Hypothalamus (tissue), 51 donors: ENCODE measurements at regions not wholly inside any gene's neighbourhood (a gene's known extent, or its start where the extent isn't known, plus 50 kb on each side); places are given as distances from the start of the nearest gene placed in this dataset.
"Not testable (repeated sequence)": the region's sequence is repeated elsewhere in the genome, so short reads cannot be mapped to it uniquely, and the experiment has no call there.

Source experiments
- DNase-seq, 51 donors: peaks; one replicate each; lab custom pipeline; 2025; lab: John Stamatoyannopoulos, UW

DNA sequence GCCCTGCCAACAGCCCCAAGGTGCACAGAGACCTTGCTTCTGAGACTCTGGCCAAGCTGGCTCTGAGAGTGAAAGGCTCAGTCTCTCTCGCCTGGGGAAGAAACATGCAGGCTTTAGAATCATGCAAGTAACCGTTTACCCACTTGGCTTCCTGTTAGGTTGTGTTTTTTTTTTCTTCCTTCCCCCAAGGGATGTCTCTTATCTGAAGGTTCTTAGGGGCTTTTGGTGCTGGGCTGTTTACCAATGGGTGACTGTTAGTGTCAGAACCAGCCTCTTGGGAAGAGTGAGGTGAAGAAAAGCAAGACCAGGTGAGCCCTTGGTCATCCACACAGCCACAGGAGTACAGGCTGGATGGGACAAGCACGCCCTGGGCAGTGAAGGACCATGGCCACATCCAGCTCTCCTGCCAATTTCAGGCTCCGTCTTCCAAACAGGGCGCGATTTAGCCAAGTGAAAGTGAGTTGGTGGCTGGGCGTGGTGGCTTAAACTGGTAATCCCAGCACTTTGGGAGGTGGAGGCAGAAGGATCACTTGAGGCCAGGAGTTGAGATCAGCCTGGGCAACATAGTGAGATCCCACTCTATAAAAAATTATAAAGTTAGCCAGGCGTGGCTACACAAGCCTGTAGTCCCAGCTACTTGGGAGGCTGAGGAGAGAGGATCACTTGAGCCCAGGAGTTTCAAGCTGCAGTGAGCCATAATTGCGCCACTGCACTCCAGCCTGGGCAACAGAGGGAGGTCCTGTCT is 76.3 kb upstream of the CUX1 start:
- no peak for DNase-seq

DNA sequence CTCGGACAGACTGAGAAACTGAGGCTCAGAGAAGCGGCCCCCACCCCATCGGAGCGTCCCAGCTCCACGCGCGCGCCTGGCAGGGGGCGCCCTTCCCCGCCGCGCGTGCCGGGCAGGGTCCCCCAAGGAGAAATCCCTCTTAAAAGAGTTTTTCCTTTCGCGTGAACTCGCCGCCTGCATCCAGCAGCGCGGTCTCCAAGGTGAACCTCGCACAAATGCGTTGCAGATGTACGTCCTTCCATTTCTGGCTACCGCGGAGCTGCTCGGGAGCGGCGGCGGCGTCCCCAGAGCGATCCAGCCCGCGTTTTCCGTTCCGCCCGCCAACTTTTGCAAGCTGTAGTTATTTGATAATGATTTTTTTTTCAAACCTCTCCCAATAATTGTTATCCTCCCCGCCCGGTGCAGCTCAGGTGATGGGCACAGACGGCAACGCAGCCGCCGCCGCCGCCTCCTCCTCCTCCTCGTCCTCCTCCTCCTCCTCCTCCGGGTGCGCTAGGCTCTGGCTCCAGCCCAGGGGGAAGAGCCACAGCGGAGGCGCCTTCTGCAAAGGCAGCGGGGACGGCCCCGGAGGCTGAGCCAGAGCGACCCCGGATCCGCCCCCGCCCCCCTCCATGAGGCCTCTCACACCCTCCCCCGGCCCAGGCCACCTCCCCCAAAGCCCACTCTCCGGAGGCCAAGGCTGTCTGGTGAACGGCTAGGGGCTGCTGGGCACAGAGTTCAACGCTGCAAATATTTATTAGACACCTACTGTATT is 74.0 kb upstream of the CUX1 start:
- peak in 22 of 51 donors; percentile 1 to 49 (median 12) for DNase-seq

GRCh38 chr7:101743995-101744360 is 73.4 kb upstream of the CUX1 start:
- no peak for DNase-seq

- no peak for DNase-seq
These were observed 72.8 kb upstream of the CUX1 start for GRCh38 chr7:101744588-101744987.

- no peak for DNase-seq
These were observed 71.1 kb upstream of the CUX1 start for GRCh38 chr7:101746314-101746713.

- no peak for DNase-seq
These were observed 70.2 kb upstream of the CUX1 start for GRCh38 chr7:101747053-101747878.

- no peak for DNase-seq
These were observed 69.5 kb upstream of the CUX1 start for GRCh38 chr7:101747879-101748345.

GRCh38 chr7:101749891-101750290 is 67.5 kb upstream of the CUX1 start:
- DNase-seq = no peak

GRCh38 chr7:101753316-101753715 is 64.1 kb upstream of the CUX1 start:
- DNase-seq = no peak

- peak in 3 of 51 donors; percentile 1 to 17 (median 2) for DNase-seq
These were observed 62.8 kb upstream of the CUX1 start for GRCh38 chr7:101754424-101755159.

DNA sequence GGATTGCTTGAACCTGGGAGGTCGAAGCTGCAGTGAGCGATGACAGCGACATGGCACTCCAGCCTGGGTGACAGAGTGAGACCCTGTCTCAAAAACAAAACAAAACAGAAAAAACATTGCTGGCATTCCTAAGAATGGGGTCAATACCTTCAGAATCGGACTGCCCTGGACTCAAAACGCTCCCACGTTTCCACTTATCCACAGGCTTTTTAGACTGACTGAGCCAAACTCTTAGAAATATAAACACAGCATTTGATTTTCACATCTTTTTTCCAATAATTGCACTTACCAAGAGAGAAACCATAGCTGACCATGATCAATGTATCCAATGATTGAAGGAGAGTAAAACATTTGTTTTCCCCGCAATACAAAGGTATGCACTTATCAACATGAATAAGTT is 59.5 kb upstream of the CUX1 start:
- no peak for DNase-seq

- not testable (repeated sequence) for DNase-seq
These were observed 58.9 kb upstream of the CUX1 start for GRCh38 chr7:101758519-101758918.

GRCh38 chr7:101764221-101764620 is 53.2 kb upstream of the CUX1 start:
- no peak for DNase-seq

DNA sequence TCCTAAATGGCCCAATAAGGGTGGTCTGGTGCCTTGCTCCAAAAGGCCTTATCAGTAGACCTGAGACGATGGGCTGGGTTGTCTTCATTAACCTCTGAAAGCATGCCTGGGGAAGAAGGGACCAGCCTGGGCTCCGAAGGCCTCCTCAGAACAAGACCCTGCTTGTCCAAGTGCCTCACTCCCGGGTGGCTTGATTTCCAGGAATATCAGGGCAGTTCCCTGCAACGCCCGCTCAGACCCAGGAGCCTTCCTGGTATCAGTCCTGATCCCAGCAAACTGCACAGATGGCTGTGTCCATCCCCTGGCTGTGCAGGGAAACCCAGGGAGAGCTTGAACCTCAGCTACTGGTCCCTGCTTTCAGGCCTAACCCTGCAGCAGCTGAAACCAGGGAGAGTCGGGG is 49.9 kb upstream of the CUX1 start:
- DNase-seq = no peak
